Lower leg skin (tissue), 3 donors: ENCODE measurements at regions not wholly inside any gene's neighbourhood (a gene's known extent, or its start where the extent isn't known, plus 50 kb on each side); places are given as distances from the start of the nearest gene placed in this dataset.

Experiments
- CTCF ChIP-seq, 3 donors: fragments of 450-650 bp; IDR thresholded peaks; one replicate each; pipeline ENCODE4 v1.5.1; 2016; ENCODE audit warnings: antibody characterized with exemption in 3 of 3, mild to moderate bottlenecking in 3 of 3, moderate library complexity in 2 of 3
- POLR2A ChIP-seq, 2 donors: fragments of 450-650 bp; IDR thresholded peaks; one replicate each; pipeline ENCODE4 v1.6.1; 2016 to 2017; ENCODE audit warnings: antibody characterized with exemption in 2 of 2, mild to moderate bottlenecking in 1 of 2, moderate library complexity in 1 of 2

- TF ChIP-seq CTCF (IDR thresholded peaks at IDR 0.05) (no peak), POLR2A (IDR thresholded peaks at IDR 0.05) (no peak)
Observed at GRCh38 chr5:166862581-166862980, 1428.9 kb upstream of the WWC1 start.
